ENCODE measurements at regions not wholly inside any gene's neighbourhood (a gene's known extent, or its start where the extent isn't known, plus 50 kb on each side); places are given as distances from the start of the nearest gene placed in this dataset.
"Not testable (repeated sequence)": the region's sequence is repeated elsewhere in the genome, so short reads cannot be mapped to it uniquely, and the experiment has no call there.

- ATAC-seq (ENCODE audit: low read depth) (no peak), DNase-seq (ENCODE audit: low spot score) (no peak)
- H3K36me3 ChIP-seq (ENCODE audit: low read depth), result no peaks in the 10 kb centered on the region
- H3K4me1 ChIP-seq (ENCODE audit: insufficient read depth, poor library complexity, severe bottlenecking), result no peaks in the 10 kb centered on the region
- no peaks in the 10 kb centered on the region for H3K9me3 ChIP-seq (ENCODE audit: severe bottlenecking)
- H3K27ac ChIP-seq (ENCODE audit: poor library complexity, severe bottlenecking), result no peak overlapping the region
- TF ChIP-seq CTCF (IDR thresholded peaks at IDR 0.05; ENCODE audit: poor library complexity, severe bottlenecking), result no peak
- H3K27me3 ChIP-seq (ENCODE audit: insufficient read depth, poor library complexity, severe bottlenecking), result no peaks in the 10 kb centered on the region
- H3K4me3 ChIP-seq (ENCODE audit: severe bottlenecking), result no peak overlapping the region
Observed at GRCh38 chr2:146388757-146389156, 1456.1 kb upstream of the ACVR2A start.

DNA sequence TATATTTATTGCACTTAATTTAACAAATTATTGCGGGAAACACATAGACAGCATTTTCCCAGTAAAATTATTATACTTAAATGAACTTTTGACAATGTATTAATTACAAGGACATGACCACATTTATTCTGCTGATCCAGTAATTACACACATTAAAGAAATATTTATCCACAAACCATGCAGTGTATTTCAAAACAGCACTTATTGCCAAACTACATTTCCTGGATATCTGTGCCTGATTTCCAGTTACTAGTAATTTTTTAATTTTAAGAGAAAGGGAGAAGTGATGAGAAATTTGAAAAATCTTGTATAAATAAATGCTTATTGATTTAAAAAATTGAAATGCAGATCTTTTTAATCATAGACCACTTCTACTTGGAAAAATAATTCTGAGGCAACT is 1458.7 kb upstream of the ACVR2A start:
- ATAC-seq (ENCODE audit: low read depth) (no peak), DNase-seq (ENCODE audit: low spot score) (no peak)
- H3K9me3 ChIP-seq (ENCODE audit: severe bottlenecking), result no peaks in the 10 kb centered on the region
- H3K36me3 ChIP-seq (ENCODE audit: low read depth), result no peaks in the 10 kb centered on the region
- H3K4me1 ChIP-seq (ENCODE audit: insufficient read depth, poor library complexity, severe bottlenecking), result no peaks in the 10 kb centered on the region
- no peaks in the 10 kb centered on the region for H3K27me3 ChIP-seq (ENCODE audit: insufficient read depth, poor library complexity, severe bottlenecking)
- no peak overlapping the region for H3K4me3 ChIP-seq (ENCODE audit: severe bottlenecking)
- no peak overlapping the region for H3K27ac ChIP-seq (ENCODE audit: poor library complexity, severe bottlenecking)
- no peak for TF ChIP-seq CTCF (IDR thresholded peaks at IDR 0.05; ENCODE audit: poor library complexity, severe bottlenecking)

DNA sequence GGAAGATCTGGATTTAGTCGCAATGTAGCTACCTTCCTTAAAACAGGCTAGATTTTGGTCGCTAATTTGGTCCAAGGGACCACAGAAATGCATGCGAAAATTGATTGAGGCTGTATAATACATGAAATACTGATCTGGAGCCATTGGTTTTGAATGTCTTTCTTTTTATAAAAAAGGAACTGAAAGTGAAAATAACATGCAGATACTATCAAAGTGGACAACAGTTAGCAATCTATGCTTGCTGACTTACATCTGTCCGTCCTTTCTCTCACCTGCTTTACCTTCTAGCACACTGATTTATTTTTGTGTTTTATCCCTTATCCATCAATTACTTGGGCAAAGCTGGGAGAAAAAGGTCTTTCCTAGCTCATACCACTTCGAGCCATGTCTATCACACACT is 1459.8 kb upstream of the ACVR2A start:
- no peaks in the 10 kb centered on the region for H3K9me3 ChIP-seq (ENCODE audit: severe bottlenecking)

GRCh38 chr2:146376511-146377064 is 1468.2 kb upstream of the ACVR2A start:
- Histone ChIP-seq H3K9me3 (ENCODE audit: severe bottlenecking) (no peaks in the 10 kb centered on the region), H3K4me3 (ENCODE audit: severe bottlenecking) (no peak overlapping the region), H3K27ac (ENCODE audit: poor library complexity, severe bottlenecking) (no peak overlapping the region), H3K27me3 (ENCODE audit: insufficient read depth, poor library complexity, severe bottlenecking) (no peaks in the 10 kb centered on the region), H3K36me3 (ENCODE audit: low read depth) (no peaks in the 10 kb centered on the region), H3K4me1 (ENCODE audit: insufficient read depth, poor library complexity, severe bottlenecking) (no peaks in the 10 kb centered on the region)
- DNase-seq (ENCODE audit: low spot score), result no peak
- ATAC-seq (ENCODE audit: low read depth), result no peak
- TF ChIP-seq CTCF (IDR thresholded peaks at IDR 0.05; ENCODE audit: poor library complexity, severe bottlenecking), result no peak

More for the DNA sequence above, 1459.8 kb upstream of the ACVR2A start:
- no peak for TF ChIP-seq CTCF (IDR thresholded peaks at IDR 0.05; ENCODE audit: poor library complexity, severe bottlenecking)
- ATAC-seq (ENCODE audit: low read depth) (no peak), DNase-seq (ENCODE audit: low spot score) (no peak)
- no peaks in the 10 kb centered on the region for H3K4me1 ChIP-seq (ENCODE audit: insufficient read depth, poor library complexity, severe bottlenecking)
- no peak overlapping the region for H3K4me3 ChIP-seq (ENCODE audit: severe bottlenecking)
- H3K27me3 ChIP-seq (ENCODE audit: insufficient read depth, poor library complexity, severe bottlenecking), result no peaks in the 10 kb centered on the region
- no peak overlapping the region for H3K27ac ChIP-seq (ENCODE audit: poor library complexity, severe bottlenecking)
- no peaks in the 10 kb centered on the region for H3K36me3 ChIP-seq (ENCODE audit: low read depth)

GRCh38 chr2:146374505-146374904 is 1470.3 kb upstream of the ACVR2A start:
- ATAC-seq (ENCODE audit: low read depth) (no peak), DNase-seq (ENCODE audit: low spot score) (no peak)
- Histone ChIP-seq H3K27me3 (ENCODE audit: insufficient read depth, poor library complexity, severe bottlenecking) (no peaks in the 10 kb centered on the region), H3K9me3 (ENCODE audit: severe bottlenecking) (no peaks in the 10 kb centered on the region), H3K27ac (ENCODE audit: poor library complexity, severe bottlenecking) (no peak overlapping the region), H3K4me3 (ENCODE audit: severe bottlenecking) (no peak overlapping the region), H3K4me1 (ENCODE audit: insufficient read depth, poor library complexity, severe bottlenecking) (no peaks in the 10 kb centered on the region), H3K36me3 (ENCODE audit: low read depth) (no peaks in the 10 kb centered on the region)
- TF ChIP-seq CTCF (IDR thresholded peaks at IDR 0.05; ENCODE audit: poor library complexity, severe bottlenecking), result no peak

GRCh38 chr2:146371364-146371763 is 1473.5 kb upstream of the ACVR2A start:
- not testable (repeated sequence) for H3K9me3 ChIP-seq (ENCODE audit: severe bottlenecking); H3K4me3 ChIP-seq (ENCODE audit: severe bottlenecking); H3K36me3 ChIP-seq (ENCODE audit: low read depth); ATAC-seq (ENCODE audit: low read depth); DNase-seq (ENCODE audit: low spot score); H3K4me1 ChIP-seq (ENCODE audit: insufficient read depth, poor library complexity, severe bottlenecking); H3K27me3 ChIP-seq (ENCODE audit: insufficient read depth, poor library complexity, severe bottlenecking); H3K27ac ChIP-seq (ENCODE audit: poor library complexity, severe bottlenecking)

Measured in RWPE2 (cell line).